SK-N-MC (cell line): ENCODE measurements at regions not wholly inside any gene's neighbourhood (a gene's known extent, or its start where the extent isn't known, plus 50 kb on each side); places are given as distances from the start of the nearest gene placed in this dataset.
A peak's percentile ranks its signal among the peaks of the same experiment; 100 is the strongest.

Experiments
- DNase-seq: peaks from one replicate; pipeline ENCODE4 v3.0.0-alpha.2; 2011; ENCODE audit warnings: low read depth, low spot score
- H3K27ac ChIP-seq: fragments of 200-600 bp; sonication (generic); 2 replicates; pipeline ENCODE4 v1.5.1; 2016; ENCODE audit warnings: mixed run types
- H3K36me3 ChIP-seq: fragments of 200-600 bp; sonication (generic); 2 replicates; pipeline ENCODE4 v1.6.1; 2017; ENCODE audit warnings: antibody characterized with exemption, low read length, mixed read lengths; ENCODE audit not compliant: insufficient read depth
- H3K4me3 ChIP-seq: fragments of 200-600 bp; sonication (generic); 2 replicates; pipeline ENCODE4 v1.5.1; 2016
- H3K9ac ChIP-seq: fragments of 200-600 bp; sonication (generic); 2 replicates; pipeline ENCODE4 v1.8.0; 2017; ENCODE audit warnings: mixed run types, mixed read lengths; ENCODE audit not compliant: insufficient read length
- H3K9me3 ChIP-seq: fragments of 200-600 bp; sonication (generic); 2 replicates; pipeline ENCODE4 v1.6.1; 2017; ENCODE audit warnings: low read depth, mild to moderate bottlenecking, antibody characterized with exemption, low read length, moderate library complexity, mixed read lengths
- EZH2 ChIP-seq: fragments of 200-600 bp; sonication (generic); IDR thresholded peaks from one replicate; pipeline ENCODE4 v1.6.1; 2017; ENCODE audit warnings: antibody characterized with exemption
- FOXP2 ChIP-seq: optimal IDR thresholded peaks from 2 replicates; pipeline ENCODE3; 2011; ENCODE audit warnings: mild to moderate bottlenecking, moderate library complexity; ENCODE audit not compliant: insufficient read depth; ENCODE audit errors: extremely low read length, control extremely low read depth
- POLR2AphosphoS5 ChIP-seq: IDR thresholded peaks from 2 replicates; pipeline ENCODE4 v1.6.1; 2012; ENCODE audit warnings: mild to moderate bottlenecking, low read depth, low read length, borderline replicate concordance

GRCh38 chr14:71415404-71415690, 508.1 kb downstream of the PCNX1 start:
- DNase-seq, result no peak
- H3K4me3 ChIP-seq, result no peak overlapping the region
- H3K27ac ChIP-seq, result peak overlapping the region; percentile 53
- peaks cover 35% of the 10 kb centered on the region for H3K36me3 ChIP-seq
- TF ChIP-seq FOXP2 (no peak), POLR2AphosphoS5 (no peak), EZH2 (no peak)
- H3K9ac ChIP-seq, result no peak overlapping the region
- H3K9me3 ChIP-seq, result no peaks in the 10 kb centered on the region

DNA sequence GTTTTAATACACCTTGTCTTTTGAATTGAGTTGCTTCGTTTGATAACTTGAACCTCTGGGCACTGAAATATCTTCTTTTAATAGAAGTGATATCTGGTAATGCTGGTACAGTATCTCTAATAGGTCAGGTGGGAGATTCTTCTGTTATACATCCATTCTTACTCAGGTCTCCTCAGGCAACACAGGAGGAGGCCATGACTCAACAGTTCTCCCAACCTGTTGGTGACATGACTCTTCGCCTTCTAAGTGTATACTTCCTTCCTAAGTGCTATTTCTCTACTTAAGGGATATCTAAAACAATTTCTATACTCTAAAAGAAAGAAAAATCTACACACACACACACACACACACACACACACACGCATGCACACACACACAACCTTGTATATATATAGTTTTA, 509.1 kb downstream of the PCNX1 start:
- no peak overlapping the region for H3K9ac ChIP-seq
- no peak for DNase-seq
- peaks cover 44% of the 10 kb centered on the region for H3K36me3 ChIP-seq
- TF ChIP-seq EZH2 (no peak), POLR2AphosphoS5 (no peak), FOXP2 (no peak)
- peak overlapping the region; percentile 69; the same call in 1 of the 2 replicates for H3K27ac ChIP-seq
- H3K9me3 ChIP-seq, result 0 out of 2 replicates have a peak, but pooled peaks cover 4% of the 10 kb centered on the region
- no peak overlapping the region for H3K4me3 ChIP-seq

DNA sequence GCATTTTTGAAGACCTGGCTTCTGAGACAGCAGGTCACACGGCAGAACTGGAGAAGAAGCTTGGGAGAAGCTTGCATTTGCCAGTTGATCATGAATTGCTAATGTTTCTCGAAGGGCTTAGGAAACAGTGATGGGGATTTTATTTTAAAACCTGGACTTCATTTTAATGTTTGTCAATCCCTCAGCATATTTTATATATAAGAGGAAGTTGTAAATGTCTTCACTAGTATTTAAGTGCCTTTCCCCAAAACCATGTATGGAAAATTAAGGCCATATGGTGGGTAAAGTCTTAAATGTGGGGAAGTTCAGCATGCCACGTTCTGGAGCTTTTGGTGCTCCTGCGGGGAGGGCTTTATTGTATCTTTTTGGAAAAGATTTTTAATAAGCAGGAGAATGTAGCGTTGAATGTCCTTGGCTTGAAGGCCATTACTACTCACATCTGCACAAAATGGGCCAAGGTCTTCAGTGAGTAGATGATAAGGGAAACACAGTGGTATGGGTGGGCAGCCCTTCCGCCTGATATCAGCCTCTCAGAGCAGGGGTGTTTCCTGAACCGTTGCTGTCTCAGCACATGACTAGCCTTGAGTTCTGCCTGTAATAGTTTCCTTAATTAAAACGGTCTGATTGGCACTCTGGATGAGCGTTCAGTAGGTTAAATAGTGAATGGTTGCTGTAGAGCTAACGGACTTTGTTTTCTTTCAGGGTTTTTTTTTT, 511.4 kb downstream of the PCNX1 start:
- Histone ChIP-seq H3K9ac (peak overlapping the region; percentile 66), H3K27ac (peak overlapping the region; percentile 99), H3K4me3 (peak overlapping the region; percentile 76), H3K36me3 (peaks cover 53% of the 10 kb centered on the region), H3K9me3 (peaks cover 6% of the 10 kb centered on the region; the same call in 1 of the 2 replicates)
- TF ChIP-seq POLR2AphosphoS5 (peak; percentile 68; the same call in 1 of the 2 replicates), FOXP2 (no peak), EZH2 (no peak)
- DNase-seq, result peak; percentile 96

DNA sequence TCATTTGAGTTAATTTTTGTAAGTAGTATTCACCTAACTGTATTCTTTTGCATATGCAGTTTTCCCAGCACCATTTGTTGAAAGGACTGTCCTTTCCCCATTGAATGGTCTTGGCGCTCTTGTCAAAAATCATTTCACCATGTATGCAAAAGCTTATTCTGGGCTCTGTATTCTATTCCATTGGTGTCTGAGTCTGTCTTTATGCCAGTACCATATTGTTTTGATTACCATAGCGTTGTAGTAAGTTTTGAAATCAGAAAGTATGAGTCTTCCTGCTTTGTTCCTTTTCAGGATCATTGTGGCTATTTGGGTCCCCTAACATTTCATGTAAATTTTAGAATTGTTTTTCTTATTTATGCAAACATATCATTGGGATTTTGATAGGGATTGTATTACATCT, 508.7 kb upstream of the RGS6 start:
- peaks cover 23% of the 10 kb centered on the region; the same call in 1 of the 2 replicates for H3K9me3 ChIP-seq
- H3K9ac ChIP-seq, result no peak overlapping the region
- H3K4me3 ChIP-seq, result no peak overlapping the region
- no peak for DNase-seq
- no peak for TF ChIP-seq POLR2AphosphoS5
- no peak for TF ChIP-seq EZH2
- no peak for TF ChIP-seq FOXP2
- H3K27ac ChIP-seq, result no peak overlapping the region
- peaks cover 74% of the 10 kb centered on the region for H3K36me3 ChIP-seq

GRCh38 chr14:71424941-71425340, 507.3 kb upstream of the RGS6 start:
- H3K9ac ChIP-seq, result no peak overlapping the region
- peaks cover 74% of the 10 kb centered on the region for H3K36me3 ChIP-seq
- H3K4me3 ChIP-seq, result no peak overlapping the region
- peaks cover 23% of the 10 kb centered on the region; the same call in 1 of the 2 replicates for H3K9me3 ChIP-seq
- no peak for DNase-seq
- TF ChIP-seq FOXP2, result no peak
- no peak overlapping the region for H3K27ac ChIP-seq

DNA sequence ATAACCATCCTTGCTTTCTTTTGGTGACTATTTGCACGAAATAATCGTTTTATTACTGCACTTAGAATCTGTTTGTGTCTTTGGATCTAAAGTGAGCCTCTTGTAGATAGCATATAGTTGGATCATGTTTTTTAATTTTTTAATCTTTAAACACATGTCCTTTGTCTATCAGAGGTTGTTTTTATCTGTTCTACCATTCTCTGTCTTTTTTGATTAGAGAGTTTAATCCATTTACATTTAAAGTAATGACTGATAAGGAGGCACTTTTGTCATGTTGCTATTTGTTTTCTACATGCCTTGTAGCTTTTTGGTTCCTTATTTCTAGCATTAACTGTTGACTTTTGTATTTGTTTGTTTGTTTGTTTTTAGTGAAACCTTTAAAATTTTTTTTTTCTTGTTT, 506.2 kb upstream of the RGS6 start:
- Histone ChIP-seq H3K27ac (no peak overlapping the region), H3K4me3 (no peak overlapping the region), H3K9ac (no peak overlapping the region), H3K36me3 (peaks cover 64% of the 10 kb centered on the region), H3K9me3 (peaks cover 20% of the 10 kb centered on the region; the same call in 1 of the 2 replicates)
- TF ChIP-seq EZH2 (no peak), FOXP2 (no peak), POLR2AphosphoS5 (no peak)
- no peak for DNase-seq

- DNase-seq, result no peak
- no peak overlapping the region for H3K27ac ChIP-seq
- H3K9ac ChIP-seq, result no peak overlapping the region
- peaks cover 40% of the 10 kb centered on the region for H3K36me3 ChIP-seq
- H3K9me3 ChIP-seq, result peaks cover 5% of the 10 kb centered on the region; the same call in 1 of the 2 replicates
- H3K4me3 ChIP-seq, result no peak overlapping the region
- TF ChIP-seq POLR2AphosphoS5, result no peak
- TF ChIP-seq EZH2, result no peak
- no peak for TF ChIP-seq FOXP2
These were observed 502.3 kb upstream of the RGS6 start for GRCh38 chr14:71429902-71430301.

GRCh38 chr14:71430321-71430677, 501.9 kb upstream of the RGS6 start:
- Histone ChIP-seq H3K9me3 (peaks cover 2% of the 10 kb centered on the region; the same call in 1 of the 2 replicates), H3K27ac (no peak overlapping the region), H3K36me3 (peaks cover 37% of the 10 kb centered on the region), H3K4me3 (no peak overlapping the region), H3K9ac (no peak overlapping the region)
- DNase-seq, result no peak
- TF ChIP-seq FOXP2 (no peak), EZH2 (no peak), POLR2AphosphoS5 (no peak)

DNA sequence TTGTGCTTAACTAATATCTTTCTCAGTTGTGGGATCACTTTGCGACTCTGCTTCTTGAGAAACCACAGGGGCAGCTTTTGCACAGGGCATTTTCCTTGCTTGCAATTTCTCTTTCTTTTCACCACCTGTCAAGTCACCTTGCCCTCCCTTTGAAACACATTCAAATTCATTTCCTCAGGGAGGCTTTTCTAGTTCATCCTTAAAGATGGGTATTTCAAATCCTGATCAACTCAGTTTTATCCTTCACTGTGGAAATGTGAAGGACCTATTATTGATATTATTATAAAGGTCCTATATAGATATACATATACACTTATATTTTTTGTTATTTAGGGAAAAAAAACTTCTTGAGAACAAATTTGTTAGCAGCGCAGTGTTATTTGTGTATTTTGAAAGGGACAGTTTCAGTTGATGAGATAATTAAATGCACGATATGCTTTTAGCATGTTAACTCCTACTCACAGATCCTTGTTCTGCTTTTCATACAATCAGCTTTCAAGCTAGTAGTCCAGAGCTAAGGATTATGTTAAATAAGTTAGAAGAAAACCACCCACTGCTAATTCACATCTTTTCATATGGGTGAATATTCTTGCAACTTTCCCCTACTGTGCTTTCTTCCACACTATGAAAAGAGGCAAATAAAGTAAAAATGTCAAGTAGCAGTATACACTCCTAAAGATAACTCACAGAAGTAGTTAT, 501.4 kb upstream of the RGS6 start:
- Histone ChIP-seq H3K9me3 (no peaks in the 10 kb centered on the region), H3K27ac (no peak overlapping the region), H3K9ac (no peak overlapping the region), H3K4me3 (no peak overlapping the region), H3K36me3 (peaks cover 32% of the 10 kb centered on the region)
- no peak for DNase-seq
- TF ChIP-seq EZH2, result no peak
- no peak for TF ChIP-seq FOXP2
- TF ChIP-seq POLR2AphosphoS5, result no peak
